GM12878 (cell line): ENCODE measurements at regions not wholly inside any gene's neighbourhood (a gene's known extent, or its start where the extent isn't known, plus 50 kb on each side); places are given as distances from the start of the nearest gene placed in this dataset.

Experiments
- HDGF ChIP-seq: fragments of 450-650 bp; IDR thresholded peaks from 2 replicates; pipeline ENCODE4 v1.6.1; 2016; ENCODE audit warnings: antibody characterized with exemption
- MYB ChIP-seq: fragments of 150-350 bp; IDR thresholded peaks from 2 replicates; pipeline ENCODE4 v1.6.1; 2014; ENCODE audit warnings: mild to moderate bottlenecking, low read depth, low read length, borderline replicate concordance
- NR2C1 ChIP-seq: fragments of 450-650 bp; IDR thresholded peaks from 2 replicates; pipeline ENCODE4 v1.6.1; 2017; ENCODE audit warnings: antibody characterized with exemption, mild to moderate bottlenecking, moderate library complexity
- POU2F2 ChIP-seq: IDR thresholded peaks from 3 replicates; pipeline ENCODE4 v1.6.1; 2011; ENCODE audit warnings: low read depth, mild to moderate bottlenecking, low read length, borderline replicate concordance
- SP1 ChIP-seq: IDR thresholded peaks from one replicate; pipeline ENCODE4 v1.6.1; 2011; ENCODE audit warnings: low read depth, low read length
- ZBTB11 ChIP-seq: fragments of 450-650 bp; formaldehyde crosslinking; IDR thresholded peaks from 2 replicates; pipeline ENCODE4 v1.5.0; 2022; ENCODE audit warnings: mild to moderate bottlenecking, missing genetic modification characterization
- ZNF687 ChIP-seq: fragments of 450-650 bp; IDR thresholded peaks from 2 replicates; pipeline ENCODE4 v1.6.1; 2017; ENCODE audit warnings: mild to moderate bottlenecking, moderate library complexity

- no peak for TF ChIP-seq ZNF687
- TF ChIP-seq SP1, result no peak
- TF ChIP-seq ZBTB11 (CRISPR knock-in tag), result no peak
- TF ChIP-seq NR2C1, result no peak
- no peak for TF ChIP-seq MYB
- no peak for TF ChIP-seq HDGF
- no peak for TF ChIP-seq POU2F2
- TF ChIP-seq, all 136 proteins: peak for 0
Measured at GRCh38 chr2:199160677-199161465, 296.9 kb downstream of the SATB2 start (continued).
